Suppressor macrophage treated with lipopolysaccharide for 1 hour (primary cell): ENCODE measurements at regions not wholly inside any gene's neighbourhood (a gene's known extent, or its start where the extent isn't known, plus 50 kb on each side); places are given as distances from the start of the nearest gene placed in this dataset.
"Not testable (repeated sequence)": the region's sequence is repeated elsewhere in the genome, so short reads cannot be mapped to it uniquely, and the experiment has no call there.

Source experiments
- DNase-seq, 3 donors: peaks; one replicate each; pipeline ENCODE4 v3.0.0-alpha.2; 2020 to 2022

- DNase-seq: no peak
Measured at GRCh38 chr7:106562711-106563366, 98.1 kb downstream of the CCDC71L start.

- no peak for DNase-seq
Measured at GRCh38 chr7:106561666-106562411, 99.1 kb downstream of the CCDC71L start.

GRCh38 chr7:106561151-106561550 is 99.8 kb downstream of the CCDC71L start:
- DNase-seq: no peak

- no peak for DNase-seq
Measured at GRCh38 chr7:106560482-106560881, 100.5 kb downstream of the CCDC71L start.

GRCh38 chr7:106556244-106556643 is 104.7 kb downstream of the CCDC71L start:
- DNase-seq: peak in 1 of 3 donors; percentile 31

GRCh38 chr7:106554623-106555022 is 106.3 kb downstream of the CCDC71L start:
- DNase-seq: not testable (repeated sequence)

GRCh38 chr7:106553446-106553836 is 107.5 kb downstream of the CCDC71L start:
- no peak for DNase-seq

- DNase-seq: peak; percentile 84 to 96 (median 95)
Measured at GRCh38 chr7:106552645-106553445, 108.1 kb downstream of the CCDC71L start.

GRCh38 chr7:106551936-106552335 is 109.0 kb downstream of the CCDC71L start:
- peak; percentile 45 to 49 (median 46) for DNase-seq

GRCh38 chr7:106548491-106548890 is 112.5 kb downstream of the CCDC71L start:
- no peak for DNase-seq

GRCh38 chr7:106545275-106545674 is 115.7 kb downstream of the CCDC71L start:
- DNase-seq: no peak

GRCh38 chr7:106543221-106543757 is 117.7 kb downstream of the CCDC71L start:
- no peak for DNase-seq

- DNase-seq: peak; percentile 81 to 84 (median 81)
Measured at GRCh38 chr7:106542550-106543220, 118.3 kb downstream of the CCDC71L start.

GRCh38 chr7:106538638-106539037 is 122.3 kb downstream of the CCDC71L start:
- no peak for DNase-seq

GRCh38 chr7:106537119-106537518 is 123.8 kb downstream of the CCDC71L start:
- no peak for DNase-seq

GRCh38 chr7:106536079-106536478 is 124.9 kb downstream of the CCDC71L start:
- DNase-seq: no peak

GRCh38 chr7:106535234-106535932 is 125.6 kb downstream of the CCDC71L start:
- no peak for DNase-seq

- no peak for DNase-seq
Measured at GRCh38 chr7:106534271-106534846, 126.6 kb downstream of the CCDC71L start.

GRCh38 chr7:106530183-106530582 is 130.8 kb downstream of the CCDC71L start:
- not testable (repeated sequence) for DNase-seq

GRCh38 chr7:106526617-106527016 is 134.3 kb downstream of the CCDC71L start:
- not testable (repeated sequence) for DNase-seq

- no peak for DNase-seq
Measured at GRCh38 chr7:106524690-106525059, 136.3 kb downstream of the CCDC71L start.

- DNase-seq: no peak
Measured at GRCh38 chr7:106523482-106523881, 137.5 kb downstream of the CCDC71L start.
